Stimulated activated CD4-positive, alpha-beta T cell treated with anti-CD3 and anti-CD28 coated beads, Interleukin-12 subunit alpha, Interleukin-12 subunit beta, amount 100 ng/mL, for 4 hours (primary cell): ENCODE measurements at regions not wholly inside any gene's neighbourhood (a gene's known extent, or its start where the extent isn't known, plus 50 kb on each side); places are given as distances from the start of the nearest gene placed in this dataset.
"Not testable (repeated sequence)": the region's sequence is repeated elsewhere in the genome, so short reads cannot be mapped to it uniquely, and the experiment has no call there.

Experiments used
- DNase-seq: peaks from one replicate; pipeline ENCODE4 v3.0.0-alpha.2; 2020

- DNase-seq = no peak
These were observed 58.1 kb downstream of the NPAP1 start for GRCh38 chr15:24733659-24734058.

DNA sequence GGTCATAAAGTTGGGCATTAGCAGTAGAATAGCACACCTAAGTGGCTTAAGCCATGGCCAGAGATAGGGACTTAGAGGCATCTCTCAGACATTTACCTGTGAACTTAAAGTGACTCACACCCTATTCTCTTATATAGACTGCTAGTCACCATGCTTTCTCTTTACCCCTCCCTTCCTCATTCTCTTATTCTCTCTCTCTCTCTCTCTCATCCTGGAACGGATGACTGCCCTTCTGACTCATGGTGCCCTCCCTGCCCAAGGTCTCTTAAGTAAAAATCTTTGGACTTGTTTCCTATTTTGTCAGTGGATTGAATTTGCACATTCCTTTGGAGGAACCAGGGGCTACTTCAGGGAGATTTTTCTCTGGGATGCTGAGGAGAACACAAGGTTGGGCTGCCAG lies 58.8 kb downstream of the NPAP1 start:
- no peak for DNase-seq

- DNase-seq = no peak
These were observed 69.7 kb downstream of the NPAP1 start for GRCh38 chr15:24745290-24745689.

GRCh38 chr15:24746094-24746493 lies 70.5 kb downstream of the NPAP1 start:
- no peak for DNase-seq

DNA sequence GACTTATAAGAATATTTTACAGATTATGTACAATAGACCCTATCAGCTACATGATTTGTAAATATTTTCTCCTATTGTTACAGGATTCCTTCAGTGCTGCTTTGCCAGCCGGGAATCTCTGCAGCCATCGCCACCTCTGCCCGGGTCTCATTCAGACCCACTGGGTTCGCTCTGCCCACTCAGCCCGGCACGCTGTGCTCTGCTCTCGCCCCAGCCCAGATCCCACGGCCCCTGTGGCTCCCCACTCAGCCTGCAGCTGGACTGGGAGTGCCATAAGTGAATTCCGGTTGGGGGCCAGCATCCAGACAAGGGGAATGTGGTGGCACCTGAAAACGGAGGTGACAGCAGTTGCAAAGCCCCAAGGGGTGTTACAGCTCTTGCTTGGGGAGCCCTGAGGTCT lies 71.8 kb downstream of the NPAP1 start:
- no peak for DNase-seq

GRCh38 chr15:24748812-24749439 lies 73.4 kb downstream of the NPAP1 start:
- no peak for DNase-seq

DNA sequence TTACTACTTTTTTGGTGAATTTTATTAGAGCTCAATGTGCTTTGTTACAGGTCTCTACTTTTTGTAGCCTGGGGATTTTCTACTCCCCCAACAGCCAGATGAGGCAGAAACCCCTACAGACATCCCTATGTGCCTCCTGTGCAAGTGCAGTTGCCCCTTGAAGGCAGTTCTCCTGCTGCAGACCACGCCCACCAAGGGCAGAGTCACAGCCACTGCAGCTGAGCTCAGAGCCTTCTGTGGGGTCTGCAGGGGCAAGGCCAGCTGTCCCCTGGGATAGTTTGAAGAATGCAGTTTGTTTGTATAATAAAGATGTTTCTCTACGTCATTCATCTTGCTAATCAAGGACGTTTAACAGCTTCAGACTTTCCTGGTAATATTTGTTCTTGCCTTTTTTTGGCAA lies 76.8 kb downstream of the NPAP1 start:
- no peak for DNase-seq

DNA sequence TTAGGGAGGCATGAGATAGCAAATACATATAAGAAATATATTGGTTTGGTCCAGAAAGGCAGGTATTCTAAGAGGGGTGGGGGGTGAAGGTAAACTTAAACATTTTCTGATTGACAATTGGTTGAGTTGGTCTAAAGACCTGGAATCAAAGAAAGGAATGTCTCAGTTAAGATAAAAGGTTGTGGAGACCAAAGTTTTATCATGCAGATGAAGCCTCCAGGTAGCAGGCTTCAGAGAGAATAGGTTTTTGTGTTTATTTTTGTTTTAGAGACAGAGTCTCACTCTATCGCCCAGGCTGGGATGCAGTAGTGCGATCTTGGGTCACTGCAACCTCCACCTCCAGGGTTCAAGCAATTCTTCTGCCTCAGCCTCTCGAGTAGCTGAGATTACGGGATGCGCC lies 80.5 kb downstream of the NPAP1 start:
- no peak for DNase-seq

GRCh38 chr15:24760066-24760465 lies 84.5 kb downstream of the NPAP1 start:
- DNase-seq = no peak

DNA sequence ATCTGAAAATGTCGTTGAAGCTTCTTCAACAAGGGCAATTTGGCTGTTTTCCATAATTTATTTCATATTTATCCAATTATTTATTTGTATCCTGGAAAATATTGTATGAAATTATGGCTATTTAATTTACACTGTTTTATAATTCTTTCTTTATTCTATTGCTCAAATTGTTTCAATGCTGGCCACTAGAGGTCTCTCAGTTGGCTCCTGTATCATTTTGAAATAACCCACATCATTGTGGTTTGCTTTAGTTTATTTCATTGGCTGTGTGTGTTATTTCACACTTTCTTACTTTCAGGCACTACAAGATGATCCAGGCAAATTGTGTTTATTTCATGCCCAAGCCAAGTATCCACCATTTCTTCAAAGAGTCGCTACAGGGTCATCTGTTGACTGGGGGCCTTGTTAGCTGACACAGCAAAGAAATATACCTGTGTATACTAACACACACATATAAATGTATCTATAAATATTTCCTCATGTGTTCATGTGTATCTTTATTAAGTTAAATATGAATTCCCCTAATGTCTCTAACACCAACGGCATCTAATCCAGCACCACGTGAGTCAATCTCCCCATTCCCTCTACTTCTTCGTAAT lies 86.2 kb downstream of the NPAP1 start:
- DNase-seq = no peak

DNA sequence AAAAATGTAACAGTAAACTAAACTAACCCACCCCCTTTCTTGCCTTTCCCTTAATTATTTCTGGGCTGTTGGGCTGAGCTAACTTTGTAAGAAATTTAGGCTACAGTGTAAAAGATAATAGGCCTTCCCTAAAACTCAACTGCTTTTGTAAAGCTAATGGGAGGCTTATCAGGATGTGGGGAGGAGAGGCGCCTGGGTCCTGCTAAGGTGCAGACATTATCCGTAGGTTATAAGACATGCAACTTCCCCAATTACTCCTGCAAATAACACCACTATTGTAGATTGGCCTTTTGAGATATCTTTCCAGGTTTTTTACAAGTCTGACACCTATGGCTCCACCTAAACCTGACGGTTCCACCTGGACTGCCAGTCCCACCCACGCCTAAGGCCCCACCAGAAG lies 88.3 kb downstream of the NPAP1 start:
- no peak for DNase-seq

GRCh38 chr15:24764375-24765171 lies 89.0 kb downstream of the NPAP1 start:
- DNase-seq = no peak

DNA sequence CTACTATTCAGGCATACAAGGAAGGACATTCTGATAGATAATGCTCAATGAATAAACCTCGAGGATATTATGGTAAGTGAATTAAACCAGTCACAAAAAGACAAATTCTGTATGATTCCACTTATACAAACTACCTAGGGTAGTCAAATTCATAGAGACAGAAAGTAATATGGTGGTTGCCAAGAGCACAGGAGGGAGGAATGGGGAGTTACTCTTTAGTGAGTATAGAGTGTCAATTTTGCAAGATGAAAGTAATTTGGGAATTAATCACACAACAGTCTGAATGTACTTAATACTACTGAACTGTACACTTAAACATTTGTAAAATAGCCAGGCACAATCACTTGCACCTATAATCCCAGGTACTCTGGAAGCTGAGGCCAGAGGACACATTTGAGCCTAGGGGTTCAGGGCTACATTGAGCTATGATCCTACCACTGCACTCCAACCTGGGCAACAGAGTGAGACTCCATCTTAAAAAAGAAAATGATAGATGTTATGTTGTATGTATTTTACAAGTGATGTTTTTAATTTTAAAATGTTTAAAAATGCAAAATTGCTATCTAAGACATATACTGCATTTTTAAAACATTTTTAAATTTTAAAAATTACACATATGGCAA lies 91.0 kb downstream of the NPAP1 start:
- no peak for DNase-seq

- DNase-seq = no peak
These were observed 96.7 kb downstream of the NPAP1 start for GRCh38 chr15:24772266-24772665.

- peak; percentile 52 for DNase-seq
These were observed 97.3 kb downstream of the NPAP1 start for GRCh38 chr15:24772686-24773373.

GRCh38 chr15:24777307-24777706 lies 101.7 kb downstream of the NPAP1 start:
- no peak for DNase-seq

GRCh38 chr15:24784506-24784905 lies 108.9 kb downstream of the NPAP1 start:
- DNase-seq = no peak

DNA sequence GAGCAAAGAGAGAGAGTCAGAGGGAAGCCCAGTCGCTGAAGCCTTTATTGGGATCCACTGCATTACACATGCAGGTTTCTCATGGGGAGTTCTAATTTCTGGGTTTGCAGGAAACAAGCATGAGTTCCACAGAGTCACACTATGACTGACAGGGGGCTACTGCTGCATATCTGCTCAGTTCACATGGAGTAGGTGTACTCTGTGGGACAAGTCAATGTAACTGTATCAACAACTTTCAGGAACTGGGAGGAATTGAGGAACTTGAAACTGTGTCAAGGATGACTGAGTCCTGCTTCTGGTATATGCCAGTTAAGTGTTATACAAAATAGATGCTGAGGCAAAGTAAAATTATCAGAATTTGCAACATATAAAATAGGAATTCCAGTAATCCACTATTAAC lies 110.8 kb downstream of the NPAP1 start:
- no peak for DNase-seq

GRCh38 chr15:24802624-24803023 lies 127.0 kb downstream of the NPAP1 start:
- not testable (repeated sequence) for DNase-seq

GRCh38 chr15:24819680-24820079 lies 135.1 kb upstream of the SNRPN start:
- DNase-seq = no peak

DNA sequence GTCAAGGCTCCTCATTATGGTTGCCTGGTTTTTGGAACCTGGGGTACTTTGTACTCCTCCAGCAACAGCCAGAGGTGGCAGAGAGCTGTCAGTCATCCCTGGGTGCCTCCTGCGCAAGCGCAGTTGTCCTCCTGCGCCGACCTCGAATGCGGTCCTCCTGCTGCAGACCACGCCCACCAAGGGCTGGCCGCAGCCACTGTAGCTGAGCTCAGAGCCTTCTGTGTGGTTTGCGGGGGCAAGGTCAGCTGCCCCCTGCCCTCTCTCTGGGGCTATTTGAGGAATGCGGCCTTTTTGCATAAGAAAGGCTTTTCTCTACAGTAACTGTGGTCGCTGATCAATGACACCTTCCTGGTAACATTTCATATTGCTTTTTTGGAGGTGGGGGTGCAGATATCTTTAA lies 131.3 kb upstream of the SNRPN start:
- no peak for DNase-seq

DNA sequence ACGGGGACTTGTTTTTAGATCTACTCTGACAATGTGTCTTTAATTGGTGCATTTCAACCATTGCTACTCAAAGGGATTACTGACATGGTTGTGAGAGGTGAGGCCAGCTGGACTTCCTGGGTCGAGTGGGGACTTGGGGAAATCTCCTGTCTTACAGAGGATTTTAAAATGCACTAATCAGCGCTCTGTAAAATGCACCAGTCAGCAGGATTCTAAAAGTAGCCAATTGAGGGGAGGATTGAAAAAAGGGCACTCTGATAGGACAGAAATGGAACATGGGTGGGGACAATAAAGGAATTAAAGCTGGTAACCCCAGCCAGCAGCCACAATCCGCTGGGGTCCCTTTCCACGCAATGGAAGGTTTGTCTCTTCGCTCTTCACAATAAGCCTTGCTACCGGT lies 122.5 kb upstream of the SNRPN start:
- DNase-seq = no peak

GRCh38 chr15:24835301-24835700 lies 119.5 kb upstream of the SNRPN start:
- DNase-seq = no peak
